ENCODE measurements at regions not wholly inside any gene's neighbourhood (a gene's known extent, or its start where the extent isn't known, plus 50 kb on each side); places are given as distances from the start of the nearest gene placed in this dataset.

DNA sequence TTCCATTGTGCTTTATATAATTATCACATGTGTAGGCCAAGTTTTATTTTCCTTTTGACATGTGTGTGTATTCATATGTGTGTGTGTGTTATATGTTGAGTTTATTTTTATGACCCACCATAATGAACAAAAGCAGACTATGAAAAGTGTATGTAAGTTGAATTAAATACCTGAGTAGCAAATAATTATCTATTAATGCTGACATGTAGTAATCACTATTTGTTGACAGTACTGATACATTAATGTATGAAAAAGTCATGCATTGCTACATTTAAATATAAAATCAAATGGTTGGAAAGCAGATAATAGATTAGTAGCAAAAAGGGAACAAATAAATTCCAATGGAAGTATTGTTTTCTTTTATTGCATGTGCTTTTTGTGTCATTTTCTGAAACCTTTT lies 1948.5 kb upstream of the PCDH20 start:
- no peak for TF ChIP-seq CTCF (IDR thresholded peaks at IDR 0.05; ENCODE audit: insufficient read depth, low read depth, low read length, missing control alignments)
- H3K4me3 ChIP-seq (ENCODE audit: low read length) = no peak overlapping the region
- DNase-seq (ENCODE audit: low read depth) = no peak

DNA sequence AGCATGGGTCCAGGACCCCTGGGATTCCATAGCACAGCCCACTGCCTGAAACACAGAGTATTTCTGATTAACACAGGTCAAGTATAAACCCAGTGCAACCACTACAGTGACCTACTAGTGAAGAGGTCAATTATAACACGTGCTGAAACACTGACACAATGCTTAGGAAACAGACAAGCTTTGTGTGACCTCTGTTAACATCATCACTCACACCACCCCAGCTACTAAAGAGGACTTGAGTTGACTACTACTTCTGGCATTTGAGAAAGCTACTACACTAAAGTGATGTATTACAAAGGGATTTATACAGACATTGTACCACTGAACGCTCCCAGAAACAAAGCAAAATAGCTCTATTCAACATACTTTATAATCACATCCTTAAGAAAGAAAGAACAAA lies 1935.9 kb upstream of the PCDH20 start:
- TF ChIP-seq CTCF (IDR thresholded peaks at IDR 0.05; ENCODE audit: insufficient read depth, low read depth, low read length, missing control alignments) = no peak
- DNase-seq (ENCODE audit: low read depth) = no peak
- H3K4me3 ChIP-seq (ENCODE audit: low read length) = no peak overlapping the region

DNA sequence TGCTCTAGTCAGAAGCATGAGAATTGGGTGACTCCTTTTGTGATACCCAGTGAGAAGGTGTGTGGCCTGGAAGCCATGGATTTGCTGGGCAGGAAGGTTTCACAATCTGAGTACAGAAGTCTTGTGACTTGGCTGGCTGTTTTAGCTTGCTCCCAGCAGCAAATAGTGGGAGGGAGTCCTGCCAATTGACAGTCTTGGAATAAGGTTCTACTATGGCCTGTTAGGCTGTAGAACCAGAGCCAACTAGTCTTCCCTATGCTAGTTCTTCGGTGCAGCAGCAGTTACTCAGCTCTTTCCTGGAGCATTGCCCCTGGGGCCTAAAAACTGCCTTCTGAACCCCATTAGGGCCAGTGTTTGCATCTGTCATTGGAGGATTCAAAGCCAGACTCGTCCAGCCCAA lies 1935.4 kb upstream of the PCDH20 start:
- DNase-seq (ENCODE audit: low read depth) = no peak
- no peak overlapping the region for H3K4me3 ChIP-seq (ENCODE audit: low read length)
- no peak for TF ChIP-seq CTCF (IDR thresholded peaks at IDR 0.05; ENCODE audit: insufficient read depth, low read depth, low read length, missing control alignments)

GRCh38 chr13:63345835-63346234 lies 1930.2 kb upstream of the PCDH20 start:
- no peak for TF ChIP-seq CTCF (IDR thresholded peaks at IDR 0.05; ENCODE audit: insufficient read depth, low read depth, low read length, missing control alignments)
- no peak overlapping the region for H3K4me3 ChIP-seq (ENCODE audit: low read length)
- DNase-seq (ENCODE audit: low read depth) = no peak

DNA sequence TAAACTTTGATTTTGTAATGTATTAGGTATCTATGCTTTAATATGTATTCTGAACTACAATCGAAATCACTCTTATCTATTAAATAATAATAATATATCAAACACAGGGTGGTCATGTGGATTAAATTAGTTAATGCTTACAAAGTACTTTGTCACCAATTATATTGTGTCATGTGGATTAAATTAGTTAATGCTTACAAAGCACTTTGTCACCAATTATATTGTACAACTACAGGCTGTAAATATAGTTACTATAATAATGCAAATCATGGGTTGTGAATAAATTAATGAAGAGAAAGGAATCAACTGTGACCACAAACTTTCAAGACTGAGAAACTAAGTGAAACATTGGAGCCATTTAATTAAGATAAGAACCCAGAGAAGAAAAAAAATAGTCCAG lies 1929.1 kb upstream of the PCDH20 start:
- no peak for DNase-seq (ENCODE audit: low read depth)
- H3K4me3 ChIP-seq (ENCODE audit: low read length) = no peak overlapping the region
- TF ChIP-seq CTCF (IDR thresholded peaks at IDR 0.05; ENCODE audit: insufficient read depth, low read depth, low read length, missing control alignments) = no peak

GRCh38 chr13:63337921-63338320 lies 1922.3 kb upstream of the PCDH20 start:
- TF ChIP-seq CTCF (IDR thresholded peaks at IDR 0.05; ENCODE audit: insufficient read depth, low read depth, low read length, missing control alignments) = no peak
- no peak for DNase-seq (ENCODE audit: low read depth)
- no peak overlapping the region for H3K4me3 ChIP-seq (ENCODE audit: low read length)

DNA sequence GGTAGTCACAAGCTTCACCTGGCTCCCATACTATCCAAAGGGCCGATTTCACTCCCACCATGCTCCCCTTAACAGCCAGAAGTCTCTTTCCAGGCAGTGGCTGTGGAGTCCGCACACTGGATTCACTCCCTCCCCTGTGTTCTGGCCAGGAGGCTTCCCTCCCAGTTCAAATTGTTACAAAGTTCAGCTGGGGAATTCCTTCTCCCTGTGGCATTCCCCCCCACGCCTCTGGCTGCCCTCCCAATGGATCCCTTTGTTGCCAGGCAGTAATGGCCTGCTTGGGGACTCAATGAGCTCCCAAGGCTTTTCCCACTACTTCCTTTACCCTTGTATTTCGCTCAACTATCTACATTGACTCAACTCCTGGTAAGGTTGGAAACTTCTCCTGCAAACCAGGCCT lies 1921.4 kb upstream of the PCDH20 start:
- no peak for DNase-seq (ENCODE audit: low read depth)
- no peak for TF ChIP-seq CTCF (IDR thresholded peaks at IDR 0.05; ENCODE audit: insufficient read depth, low read depth, low read length, missing control alignments)

More for the DNA sequence above, 1921.4 kb upstream of the PCDH20 start:
- H3K4me3 ChIP-seq (ENCODE audit: low read length) = no peak overlapping the region

All from epithelial cell of esophagus (primary cell).